ENCODE measurements at regions not wholly inside any gene's neighbourhood (a gene's known extent, or its start where the extent isn't known, plus 50 kb on each side); places are given as distances from the start of the nearest gene placed in this dataset.

- TF ChIP-seq POLR2A (IDR thresholded peaks at IDR 0.05) (no peak), CTCF (IDR thresholded peaks at IDR 0.05) (no peak), POLR2AphosphoS5 (IDR thresholded peaks at IDR 0.05) (no peak), EP300 (IDR thresholded peaks at IDR 0.05; ENCODE audit: low read depth) (no peak)
Measured at GRCh38 chr3:117063930-117064329, 354.4 kb downstream of the TUSC7 start.

Data from transverse colon (tissue), 4 donors.